H9 (cell line): ENCODE measurements at regions not wholly inside any gene's neighbourhood (a gene's known extent, or its start where the extent isn't known, plus 50 kb on each side); places are given as distances from the start of the nearest gene placed in this dataset.

Experiments used
- DNase-seq: peaks from one replicate; pipeline ENCODE4 v3.0.0-alpha.2; 2017
- H2AFZ ChIP-seq: one replicate; pipeline ENCODE4 v1.6.1; 2013; ENCODE audit warnings: mild to moderate bottlenecking, low read length, control low read depth, moderate library complexity
- H2AK5ac ChIP-seq: 2 replicates; pipeline ENCODE4 v1.6.1; 2013; ENCODE audit warnings: low read length, control low read depth, mixed read lengths; ENCODE audit not compliant: insufficient read length
- H2BK120ac ChIP-seq: one replicate; pipeline ENCODE4 v1.6.1; 2013; ENCODE audit warnings: low read depth, mild to moderate bottlenecking, low read length, control low read depth, inconsistent platforms; ENCODE audit not compliant: poor library complexity, severe bottlenecking
- H2BK12ac ChIP-seq: 2 replicates; pipeline ENCODE4 v1.6.1; 2013; ENCODE audit warnings: low read length, control low read depth, mixed read lengths, low read depth; ENCODE audit not compliant: insufficient read length
- H2BK15ac ChIP-seq: 2 replicates; pipeline ENCODE4 v1.6.1; 2013; ENCODE audit warnings: low read depth, low read length, control low read depth
- H2BK20ac ChIP-seq: one replicate; pipeline ENCODE4 v1.6.1; 2013; ENCODE audit warnings: low read depth, mild to moderate bottlenecking, low read length, control low read depth, inconsistent platforms; ENCODE audit not compliant: poor library complexity, severe bottlenecking
- H2BK5ac ChIP-seq: 2 replicates; pipeline ENCODE4 v1.6.1; 2013; ENCODE audit warnings: low read length, control low read depth, mixed read lengths; ENCODE audit not compliant: insufficient read length
- H3K14ac ChIP-seq: 2 replicates; pipeline ENCODE4 v1.6.1; 2013; ENCODE audit warnings: low read length, control low read depth; ENCODE audit not compliant: insufficient read depth
- H3K18ac ChIP-seq: 2 replicates; pipeline ENCODE4 v1.6.1; 2013; ENCODE audit warnings: low read depth, mild to moderate bottlenecking, mixed read lengths, low read length, control low read depth; ENCODE audit not compliant: insufficient read length
- H3K23ac ChIP-seq: 2 replicates; pipeline ENCODE4 v1.6.1; 2013; ENCODE audit warnings: low read length, control low read depth, mixed read lengths, low read depth; ENCODE audit not compliant: insufficient read length
- H3K23me2 ChIP-seq: 2 replicates; pipeline ENCODE4 v1.6.1; 2013; ENCODE audit warnings: low read depth, mild to moderate bottlenecking, mixed read lengths, low read length, control low read depth; ENCODE audit not compliant: insufficient read length, poor library complexity, severe bottlenecking
- H3K27ac ChIP-seq: 2 replicates; pipeline ENCODE4 v1.5.1; 2013; ENCODE audit warnings: low read length, control low read depth, mixed read lengths, low read depth; ENCODE audit not compliant: insufficient read length
- H3K27me3 ChIP-seq: 2 replicates; pipeline ENCODE4 v1.6.1; 2013; ENCODE audit warnings: low read length, control low read depth, inconsistent platforms; ENCODE audit not compliant: insufficient read depth
- H3K4ac ChIP-seq: 2 replicates; pipeline ENCODE4 v1.6.1; 2013; ENCODE audit warnings: low read depth, mild to moderate bottlenecking, control low read depth, inconsistent platforms, low read length, moderate library complexity
- H3K4me1 ChIP-seq: 2 replicates; pipeline ENCODE4 v1.6.1; 2013; ENCODE audit warnings: low read length, control low read depth, inconsistent platforms; ENCODE audit not compliant: insufficient read depth
- H3K4me2 ChIP-seq: 2 replicates; pipeline ENCODE4 v1.6.1; 2013; ENCODE audit warnings: low read length, control low read depth, mixed read lengths; ENCODE audit not compliant: insufficient read length, insufficient read depth
- H3K56ac ChIP-seq: 2 replicates; pipeline ENCODE4 v1.6.1; 2013; ENCODE audit warnings: low read depth, mild to moderate bottlenecking, mixed read lengths, low read length, control low read depth; ENCODE audit not compliant: insufficient read length
- H3K79me1 ChIP-seq: 2 replicates; pipeline ENCODE4 v1.6.1; 2013; ENCODE audit warnings: low read depth, mild to moderate bottlenecking, moderate library complexity, low read length, control low read depth, inconsistent platforms; ENCODE audit not compliant: insufficient read depth, poor library complexity, severe bottlenecking
- H3K79me2 ChIP-seq: 2 replicates; pipeline ENCODE4 v1.6.1; 2013; ENCODE audit warnings: low read length, control low read depth, inconsistent platforms; ENCODE audit not compliant: insufficient read depth
- H3K9ac ChIP-seq: 2 replicates; pipeline ENCODE4 v1.6.1; 2013; ENCODE audit warnings: low read length, control low read depth, mixed read lengths; ENCODE audit not compliant: insufficient read length; ENCODE audit errors: extremely low read depth
- H3K9me3 ChIP-seq: one replicate; pipeline ENCODE4 v1.6.1; 2013; ENCODE audit warnings: low read depth, low read length, inconsistent platforms; ENCODE audit not compliant: control insufficient read depth
- H3T11ph ChIP-seq: one replicate; pipeline ENCODE4 v1.6.1; 2013; ENCODE audit warnings: mild to moderate bottlenecking, low read length, control low read depth, inconsistent platforms
- H4K20me1 ChIP-seq: one replicate; pipeline ENCODE4 v1.6.1; 2013; ENCODE audit not compliant: control insufficient read depth, insufficient read length, insufficient read depth
- H4K5ac ChIP-seq: 2 replicates; pipeline ENCODE4 v1.6.1; 2013; ENCODE audit warnings: low read depth, mild to moderate bottlenecking, mixed read lengths, low read length, control low read depth; ENCODE audit not compliant: insufficient read length
- H4K8ac ChIP-seq: replicated peaks from 2 replicates; pipeline ENCODE4 v1.6.1; 2013; ENCODE audit warnings: low read length, control low read depth, mixed read lengths, low read depth; ENCODE audit not compliant: insufficient read length
- H4K91ac ChIP-seq: 2 replicates; pipeline ENCODE4 v1.6.1; 2013; ENCODE audit warnings: low read depth, mild to moderate bottlenecking, moderate library complexity, mixed read lengths, low read length, control low read depth; ENCODE audit not compliant: insufficient read length
- H3K27ac Mint-ChIP-seq, 3 experiments: 2 replicates in 2 of 3; 3 replicates in 1 of 3; pipeline ENCODE4 v1.8.0; 2020 to 2021; ENCODE audit warnings: mixed read lengths in 3 of 3, mild to moderate bottlenecking in 1 of 3, moderate library complexity in 1 of 3
- H3K27me3 Mint-ChIP-seq: 2 replicates; pipeline ENCODE4 v1.8.0; 2021; ENCODE audit warnings: low read depth, mild to moderate bottlenecking, moderate library complexity, mixed read lengths
- H3K36me3 Mint-ChIP-seq, 3 experiments: 2 replicates in 2 of 3; 3 replicates in 1 of 3; pipeline ENCODE4 v1.8.0; 2020 to 2021; ENCODE audit warnings: low read depth in 3 of 3, mixed read lengths in 3 of 3; ENCODE audit not compliant: insufficient read depth in 1 of 3
- H3K4me1 Mint-ChIP-seq, 2 experiments: 2 replicates each; pipeline ENCODE4 v1.8.0; 2020; ENCODE audit warnings: mixed read lengths in 2 of 2
- H3K4me3 Mint-ChIP-seq, 2 experiments: 2 replicates in 1 of 2; 3 replicates in 1 of 2; pipeline ENCODE4 v1.8.0; 2020 to 2021; ENCODE audit warnings: mild to moderate bottlenecking in 2 of 2, mixed read lengths in 2 of 2, moderate library complexity in 1 of 2
- H3K9me3 Mint-ChIP-seq, 2 experiments: 2 replicates in 1 of 2; 3 replicates in 1 of 2; pipeline ENCODE4 v1.8.0; 2020; ENCODE audit warnings: mild to moderate bottlenecking in 2 of 2, mixed read lengths in 2 of 2, moderate library complexity in 1 of 2
- CTCF ChIP-seq: fragments of 200-600 bp; sonication (generic); conservative IDR thresholded peaks from 3 replicates; pipeline ENCODE4 v1.8.0; 2021; ENCODE audit warnings: antibody characterized with exemption, mild to moderate bottlenecking
- WGBS: extraction: QIAGEN DNeasy Blood & Tissue Kit; methylation state at CpG from one replicate; pipeline ENCODE4 v1.1.7; 2013; ENCODE audit warnings: missing lambda C conversion rate, low lambda C conversion rate, mixed read lengths; ENCODE audit not compliant: insufficient read length; ENCODE audit errors: extremely low coverage; 5-methylcytosine and 5-hydroxymethylcytosine counted together

- Histone ChIP-seq H4K5ac (no peak overlapping the region), H3K18ac (no peak overlapping the region), H2BK20ac (no peak overlapping the region), H3K23me2 (no peaks in the 10 kb centered on the region), H2AK5ac (no peak overlapping the region), H2AFZ (no peak overlapping the region), H4K8ac (no peak overlapping the region), H3K4me1 (no peaks in the 10 kb centered on the region), H3K4me2 (no peak overlapping the region), H3K79me1 (no peaks in the 10 kb centered on the region), H3T11ph (no peak overlapping the region), H2BK120ac (no peak overlapping the region), H3K27me3 (no peaks in the 10 kb centered on the region), H3K9ac (no peak overlapping the region), H3K27ac (no peak overlapping the region), H4K20me1 (no peaks in the 10 kb centered on the region), H2BK5ac (no peak overlapping the region), H3K56ac (no peak overlapping the region), H3K14ac (no peak overlapping the region), H3K9me3 (no peaks in the 10 kb centered on the region), H3K23ac (no peak overlapping the region), H2BK12ac (no peak overlapping the region), H2BK15ac (no peak overlapping the region), H4K91ac (no peak overlapping the region), H3K79me2 (no peaks in the 10 kb centered on the region), H3K4ac (no peak overlapping the region)
- Mint-ChIP-seq H3K4me3 (no peak overlapping the region), H3K9me3 (no peaks in the 10 kb centered on the region; a peak in 1 of 5 replicates), H3K27ac (no peak overlapping the region), H3K4me1 (no peaks in the 10 kb centered on the region), H3K36me3 (no peaks in the 10 kb centered on the region; a peak in 1 of 7 replicates), H3K27me3 (no peaks in the 10 kb centered on the region)
- DNase-seq, result no peak
- no peak for TF ChIP-seq CTCF
- no CpG with 5 or more reads among the region's 1 CpG for whole genome bisulfite sequencing
Measured at GRCh38 chr7:84693483-84693882, 493.4 kb downstream of the SEMA3D start.
